ENCODE measurements at regions not wholly inside any gene's neighbourhood (a gene's known extent, or its start where the extent isn't known, plus 50 kb on each side); places are given as distances from the start of the nearest gene placed in this dataset.
"Not testable (repeated sequence)": the region's sequence is repeated elsewhere in the genome, so short reads cannot be mapped to it uniquely, and the experiment has no call there.

GRCh38 chr6:80594461-80594860 lies 488.0 kb downstream of the BCKDHB start:
- Histone ChIP-seq H3K4me3 (ENCODE audit: low read depth in 1 of 5, low read length in 5 of 5) (no peak overlapping the region), H3K27ac (ENCODE audit: low read depth, low read length) (no peak overlapping the region), H3K27me3 (ENCODE audit: control insufficient read depth in 5 of 5, insufficient read depth in 4 of 5, low read length in 5 of 5) (no peaks in the 10 kb centered on the region), H3K4me1 (ENCODE audit: control insufficient read depth in 5 of 5, insufficient read depth in 5 of 5, low read length in 5 of 5) (no peaks in the 10 kb centered on the region), H3K9me3 (ENCODE audit: control insufficient read depth in 5 of 5, low read length in 5 of 5) (no peaks in the 10 kb centered on the region), H3K36me3 (ENCODE audit: control insufficient read depth in 5 of 5, insufficient read depth in 5 of 5, low read length in 5 of 5) (no peaks in the 10 kb centered on the region), H3K9ac (ENCODE audit: low read length in 5 of 5) (no peak overlapping the region)

DNA sequence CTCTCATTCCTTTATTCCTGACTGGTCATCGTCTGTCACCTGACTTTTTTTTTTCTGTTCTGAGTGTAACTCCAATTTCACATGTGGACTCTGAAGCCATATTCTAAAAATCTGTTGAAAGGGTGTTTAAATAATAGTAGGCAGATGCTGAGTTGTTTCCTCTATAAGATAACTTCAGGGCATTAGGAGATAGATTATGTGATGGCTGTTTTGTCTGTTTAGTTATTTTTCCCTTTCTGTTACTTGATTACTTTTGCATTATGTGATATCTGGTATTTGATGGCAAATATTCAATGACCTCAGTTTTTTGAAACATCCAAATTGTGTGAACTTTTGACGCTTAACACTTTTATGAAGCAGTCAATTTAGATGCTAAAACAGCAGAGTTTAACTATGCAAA lies 486.0 kb downstream of the BCKDHB start:
- Histone ChIP-seq H3K4me1 (ENCODE audit: control insufficient read depth in 5 of 5, insufficient read depth in 5 of 5, low read length in 5 of 5) (no peaks in the 10 kb centered on the region), H3K27me3 (ENCODE audit: control insufficient read depth in 5 of 5, insufficient read depth in 4 of 5, low read length in 5 of 5) (no peaks in the 10 kb centered on the region), H3K36me3 (ENCODE audit: control insufficient read depth in 5 of 5, insufficient read depth in 5 of 5, low read length in 5 of 5) (no peaks in the 10 kb centered on the region)

DNA sequence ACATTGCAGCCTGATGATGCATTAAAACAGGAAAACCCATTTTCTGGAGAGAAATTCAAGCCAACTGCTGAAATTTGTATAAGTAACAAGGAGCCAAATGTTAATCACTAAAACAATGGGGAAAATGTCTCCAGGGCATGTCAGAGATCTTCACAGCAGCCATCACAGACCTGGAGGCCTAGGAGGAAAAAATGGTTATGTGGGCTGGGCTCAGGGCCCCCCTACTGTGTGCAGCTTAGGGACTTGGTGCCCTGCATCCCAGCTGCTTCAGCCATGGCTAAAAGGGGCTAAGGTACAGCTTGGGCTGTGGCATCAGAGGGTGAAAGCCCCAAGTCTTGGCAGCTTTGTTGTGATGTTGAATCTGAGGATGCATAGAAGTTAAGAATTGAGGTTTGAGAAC lies 479.8 kb downstream of the BCKDHB start:
- H3K27ac ChIP-seq (ENCODE audit: low read depth, low read length): no peak overlapping the region
- H3K4me1 ChIP-seq (ENCODE audit: control insufficient read depth in 5 of 5, insufficient read depth in 5 of 5, low read length in 5 of 5): no peaks in the 10 kb centered on the region
- peaks cover 0 to 5% (median 0%) of the 10 kb centered on the region in 5 donors for H3K9me3 ChIP-seq (ENCODE audit: control insufficient read depth in 5 of 5, low read length in 5 of 5)
- H3K4me3 ChIP-seq (ENCODE audit: low read depth in 1 of 5, low read length in 5 of 5): no peak overlapping the region
- H3K27me3 ChIP-seq (ENCODE audit: control insufficient read depth in 5 of 5, insufficient read depth in 4 of 5, low read length in 5 of 5): no peaks in the 10 kb centered on the region
- H3K9ac ChIP-seq (ENCODE audit: low read length in 5 of 5): no peak overlapping the region
- no peaks in the 10 kb centered on the region for H3K36me3 ChIP-seq (ENCODE audit: control insufficient read depth in 5 of 5, insufficient read depth in 5 of 5, low read length in 5 of 5)

More for the DNA sequence above, 486.0 kb downstream of the BCKDHB start:
- Histone ChIP-seq H3K4me3 (ENCODE audit: low read depth in 1 of 5, low read length in 5 of 5) (no peak overlapping the region), H3K9me3 (ENCODE audit: control insufficient read depth in 5 of 5, low read length in 5 of 5) (no peaks in the 10 kb centered on the region), H3K27ac (ENCODE audit: low read depth, low read length) (no peak overlapping the region), H3K9ac (ENCODE audit: low read length in 5 of 5) (no peak overlapping the region)

DNA sequence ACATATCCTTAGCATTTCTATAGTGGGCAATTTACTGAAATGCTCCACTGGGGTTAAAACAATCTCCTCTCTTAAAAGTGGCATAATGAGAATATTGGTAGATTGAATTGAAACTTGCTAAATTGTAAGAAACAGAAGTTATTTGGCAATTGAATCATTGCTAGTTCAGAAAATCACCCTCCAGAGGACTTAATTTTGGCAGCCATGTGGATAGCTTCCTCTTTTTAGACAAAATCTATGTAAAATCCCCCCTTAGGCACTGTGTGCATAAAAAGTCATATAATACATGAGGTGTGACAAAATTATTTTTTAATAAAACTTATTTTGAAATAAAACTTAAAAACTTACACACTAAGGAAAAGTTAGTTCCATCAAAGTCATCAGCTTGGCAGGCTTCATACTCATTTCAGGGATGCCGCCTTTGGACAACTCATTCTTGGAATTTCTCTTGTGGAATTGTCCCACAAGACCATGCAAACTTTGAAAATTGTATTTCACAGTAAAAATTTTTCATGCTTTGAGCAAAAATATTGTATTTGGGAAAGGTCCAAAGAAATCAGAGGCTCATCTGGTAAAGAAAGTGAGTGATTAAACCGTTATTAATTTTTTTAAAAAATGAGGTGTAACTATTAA lies 473.0 kb downstream of the BCKDHB start:
- Histone ChIP-seq H3K27me3 (ENCODE audit: control insufficient read depth in 5 of 5, insufficient read depth in 4 of 5, low read length in 5 of 5) (no peaks in the 10 kb centered on the region), H3K36me3 (ENCODE audit: control insufficient read depth in 5 of 5, insufficient read depth in 5 of 5, low read length in 5 of 5) (no peaks in the 10 kb centered on the region), H3K9me3 (ENCODE audit: control insufficient read depth in 5 of 5, low read length in 5 of 5) (no peaks in the 10 kb centered on the region), H3K27ac (ENCODE audit: low read depth, low read length) (no peak overlapping the region), H3K4me3 (ENCODE audit: low read depth in 1 of 5, low read length in 5 of 5) (no peak overlapping the region), H3K9ac (ENCODE audit: low read length in 5 of 5) (no peak overlapping the region), H3K4me1 (ENCODE audit: control insufficient read depth in 5 of 5, insufficient read depth in 5 of 5, low read length in 5 of 5) (peaks cover 0 to 11% (median 0%) of the 10 kb centered on the region in 5 donors)

DNA sequence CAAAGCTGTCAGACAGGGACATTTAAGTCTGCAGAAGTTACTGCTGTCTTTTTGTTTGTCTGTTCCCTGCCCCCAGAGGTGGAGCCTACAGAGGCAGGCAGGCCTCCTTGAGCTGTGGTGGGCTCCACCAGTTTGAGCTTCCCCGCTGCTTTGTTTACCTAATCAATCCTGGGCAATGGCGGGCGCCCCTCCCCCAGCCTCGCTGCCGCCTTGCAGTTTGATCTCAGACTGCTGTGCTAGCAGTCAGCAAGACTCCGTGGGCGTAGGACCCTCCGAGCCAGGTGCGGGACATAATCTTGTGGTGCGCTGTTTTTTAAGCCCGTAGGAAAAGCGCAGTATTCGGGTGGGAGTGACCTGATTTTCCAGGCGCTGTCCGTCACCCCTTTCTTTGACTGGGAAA lies 466.8 kb downstream of the BCKDHB start:
- not testable (repeated sequence) for H3K27me3 ChIP-seq (ENCODE audit: control insufficient read depth in 5 of 5, insufficient read depth in 4 of 5, low read length in 5 of 5); H3K9ac ChIP-seq (ENCODE audit: low read length in 5 of 5); H3K36me3 ChIP-seq (ENCODE audit: control insufficient read depth in 5 of 5, insufficient read depth in 5 of 5, low read length in 5 of 5)

GRCh38 chr6:80566361-80566760 lies 459.9 kb downstream of the BCKDHB start:
- H3K4me3 ChIP-seq (ENCODE audit: low read depth in 1 of 5, low read length in 5 of 5): no peak overlapping the region
- no peak overlapping the region for H3K9ac ChIP-seq (ENCODE audit: low read length in 5 of 5)
- no peaks in the 10 kb centered on the region for H3K9me3 ChIP-seq (ENCODE audit: control insufficient read depth in 5 of 5, low read length in 5 of 5)
- H3K36me3 ChIP-seq (ENCODE audit: control insufficient read depth in 5 of 5, insufficient read depth in 5 of 5, low read length in 5 of 5): no peaks in the 10 kb centered on the region
- H3K27ac ChIP-seq (ENCODE audit: low read depth, low read length): no peak overlapping the region
- H3K4me1 ChIP-seq (ENCODE audit: control insufficient read depth in 5 of 5, insufficient read depth in 5 of 5, low read length in 5 of 5): no peaks in the 10 kb centered on the region
- no peaks in the 10 kb centered on the region for H3K27me3 ChIP-seq (ENCODE audit: control insufficient read depth in 5 of 5, insufficient read depth in 4 of 5, low read length in 5 of 5)

More for the DNA sequence above, 466.8 kb downstream of the BCKDHB start:
- not testable (repeated sequence) for H3K4me1 ChIP-seq (ENCODE audit: control insufficient read depth in 5 of 5, insufficient read depth in 5 of 5, low read length in 5 of 5); H3K4me3 ChIP-seq (ENCODE audit: low read depth in 1 of 5, low read length in 5 of 5); H3K27ac ChIP-seq (ENCODE audit: low read depth, low read length); H3K9me3 ChIP-seq (ENCODE audit: control insufficient read depth in 5 of 5, low read length in 5 of 5)

DNA sequence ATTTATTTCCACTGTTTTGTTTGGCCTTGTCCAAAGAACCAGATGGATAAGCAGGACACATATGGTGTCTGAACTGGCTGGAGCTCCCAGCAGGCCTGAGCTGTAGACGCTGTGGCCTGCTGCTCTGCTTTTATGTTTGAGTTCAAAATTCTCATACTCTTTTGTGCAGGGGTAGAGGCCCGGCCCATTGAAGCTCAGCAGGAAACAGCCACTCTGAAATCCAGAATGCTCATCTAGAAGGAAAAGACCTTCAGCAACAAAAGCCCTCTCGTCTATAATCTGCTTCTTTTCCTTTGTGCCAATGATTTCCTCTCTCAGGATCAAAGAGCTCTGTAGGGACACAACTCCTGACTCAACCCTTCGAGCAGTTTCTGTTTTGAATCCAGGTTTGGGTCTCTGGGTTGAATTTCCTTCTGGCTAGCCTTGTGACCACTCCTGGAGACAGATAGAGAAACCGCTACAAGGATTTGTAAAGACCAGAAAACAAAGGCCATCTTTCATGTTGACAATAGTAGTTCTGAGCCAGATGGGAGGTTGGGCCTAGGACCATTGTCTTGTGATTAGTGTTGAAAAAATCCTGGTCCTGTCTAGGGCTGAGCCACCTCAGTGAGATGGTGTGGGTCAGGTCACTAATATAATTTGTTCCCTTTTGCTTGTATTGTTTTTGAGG lies 446.7 kb downstream of the BCKDHB start:
- no peak overlapping the region for H3K4me3 ChIP-seq (ENCODE audit: low read depth in 1 of 5, low read length in 5 of 5)
- no peaks in the 10 kb centered on the region for H3K9me3 ChIP-seq (ENCODE audit: control insufficient read depth in 5 of 5, low read length in 5 of 5)
- no peak overlapping the region for H3K27ac ChIP-seq (ENCODE audit: low read depth, low read length)
- no peak overlapping the region for H3K9ac ChIP-seq (ENCODE audit: low read length in 5 of 5)
- no peaks in the 10 kb centered on the region for H3K4me1 ChIP-seq (ENCODE audit: control insufficient read depth in 5 of 5, insufficient read depth in 5 of 5, low read length in 5 of 5)
- H3K36me3 ChIP-seq (ENCODE audit: control insufficient read depth in 5 of 5, insufficient read depth in 5 of 5, low read length in 5 of 5): no peaks in the 10 kb centered on the region
- H3K27me3 ChIP-seq (ENCODE audit: control insufficient read depth in 5 of 5, insufficient read depth in 4 of 5, low read length in 5 of 5): no peaks in the 10 kb centered on the region

DNA sequence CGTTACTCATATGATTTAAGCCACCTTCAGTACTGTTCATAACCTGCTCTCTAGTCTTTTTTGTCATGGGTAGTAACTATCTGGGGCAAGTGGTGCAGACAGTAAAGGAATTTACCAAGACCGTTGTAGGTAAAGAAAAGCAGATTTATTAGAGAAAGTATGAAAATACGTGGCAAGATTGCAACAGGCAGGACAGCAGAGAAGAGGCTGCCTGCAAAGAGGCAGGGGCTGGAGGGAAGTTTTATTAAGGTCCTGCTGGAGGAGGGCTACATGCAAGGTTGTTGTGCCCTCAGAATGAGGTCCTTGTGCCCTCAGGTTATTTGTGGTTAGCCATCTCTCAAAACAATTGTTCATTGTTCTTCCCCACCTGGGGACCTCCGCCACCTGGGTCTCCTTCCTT lies 444.3 kb downstream of the BCKDHB start:
- Histone ChIP-seq H3K9ac (ENCODE audit: low read length in 5 of 5) (no peak overlapping the region), H3K9me3 (ENCODE audit: control insufficient read depth in 5 of 5, low read length in 5 of 5) (no peaks in the 10 kb centered on the region), H3K4me1 (ENCODE audit: control insufficient read depth in 5 of 5, insufficient read depth in 5 of 5, low read length in 5 of 5) (no peaks in the 10 kb centered on the region), H3K4me3 (ENCODE audit: low read depth in 1 of 5, low read length in 5 of 5) (no peak overlapping the region), H3K27me3 (ENCODE audit: control insufficient read depth in 5 of 5, insufficient read depth in 4 of 5, low read length in 5 of 5) (no peaks in the 10 kb centered on the region), H3K27ac (ENCODE audit: low read depth, low read length) (no peak overlapping the region), H3K36me3 (ENCODE audit: control insufficient read depth in 5 of 5, insufficient read depth in 5 of 5, low read length in 5 of 5) (no peaks in the 10 kb centered on the region)

DNA sequence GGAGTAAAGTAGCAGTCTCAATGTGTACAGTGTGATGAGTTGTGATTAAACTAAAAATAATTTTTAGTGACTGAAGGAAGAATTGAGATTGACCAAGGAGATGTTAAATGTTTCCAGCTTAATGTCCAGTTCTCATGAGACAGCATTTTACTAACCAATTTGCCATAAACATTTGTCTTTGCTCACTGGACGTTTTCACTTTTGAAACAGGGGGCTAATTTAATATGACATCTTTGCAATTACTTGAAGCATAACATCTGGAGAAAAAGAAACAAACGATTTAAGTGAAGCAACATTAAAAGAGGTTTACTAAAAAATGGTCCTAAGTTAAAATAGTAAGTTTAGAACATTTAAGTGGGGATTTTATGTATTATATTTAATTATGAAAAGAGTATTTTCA lies 443.8 kb downstream of the BCKDHB start:
- Histone ChIP-seq H3K27me3 (ENCODE audit: control insufficient read depth in 5 of 5, insufficient read depth in 4 of 5, low read length in 5 of 5) (no peaks in the 10 kb centered on the region), H3K4me1 (ENCODE audit: control insufficient read depth in 5 of 5, insufficient read depth in 5 of 5, low read length in 5 of 5) (no peaks in the 10 kb centered on the region), H3K9ac (ENCODE audit: low read length in 5 of 5) (no peak overlapping the region), H3K4me3 (ENCODE audit: low read depth in 1 of 5, low read length in 5 of 5) (no peak overlapping the region), H3K36me3 (ENCODE audit: control insufficient read depth in 5 of 5, insufficient read depth in 5 of 5, low read length in 5 of 5) (no peaks in the 10 kb centered on the region), H3K27ac (ENCODE audit: low read depth, low read length) (no peak overlapping the region), H3K9me3 (ENCODE audit: control insufficient read depth in 5 of 5, low read length in 5 of 5) (no peaks in the 10 kb centered on the region)

DNA sequence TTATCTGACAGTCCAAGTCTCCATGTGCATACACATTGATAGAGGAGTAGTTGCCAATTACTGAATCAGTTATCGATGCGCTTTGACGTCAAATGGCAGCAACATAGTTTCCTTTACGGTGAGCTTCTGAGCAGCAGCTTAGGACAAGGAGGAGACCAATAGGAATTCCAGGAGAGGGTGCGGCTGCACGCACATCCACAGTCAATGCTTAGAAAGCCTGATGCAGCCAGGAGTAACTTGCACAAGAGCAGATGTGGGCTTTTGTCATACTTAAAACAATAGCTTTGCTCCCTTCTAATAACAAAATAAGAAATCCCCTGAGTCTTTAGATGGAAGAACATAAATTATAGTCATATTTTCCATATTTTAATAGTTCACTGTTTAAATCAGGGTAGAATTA lies 442.1 kb downstream of the BCKDHB start:
- Histone ChIP-seq H3K27ac (ENCODE audit: low read depth, low read length) (no peak overlapping the region), H3K4me1 (ENCODE audit: control insufficient read depth in 5 of 5, insufficient read depth in 5 of 5, low read length in 5 of 5) (no peaks in the 10 kb centered on the region)

More for the DNA sequence above, 442.1 kb downstream of the BCKDHB start:
- Histone ChIP-seq H3K27me3 (ENCODE audit: control insufficient read depth in 5 of 5, insufficient read depth in 4 of 5, low read length in 5 of 5) (no peaks in the 10 kb centered on the region), H3K9me3 (ENCODE audit: control insufficient read depth in 5 of 5, low read length in 5 of 5) (no peaks in the 10 kb centered on the region), H3K36me3 (ENCODE audit: control insufficient read depth in 5 of 5, insufficient read depth in 5 of 5, low read length in 5 of 5) (no peaks in the 10 kb centered on the region), H3K4me3 (ENCODE audit: low read depth in 1 of 5, low read length in 5 of 5) (no peak overlapping the region), H3K9ac (ENCODE audit: low read length in 5 of 5) (no peak overlapping the region)
